ENCODE measurements at regions not wholly inside any gene's neighbourhood (a gene's known extent, or its start where the extent isn't known, plus 50 kb on each side); places are given as distances from the start of the nearest gene placed in this dataset.

DNA sequence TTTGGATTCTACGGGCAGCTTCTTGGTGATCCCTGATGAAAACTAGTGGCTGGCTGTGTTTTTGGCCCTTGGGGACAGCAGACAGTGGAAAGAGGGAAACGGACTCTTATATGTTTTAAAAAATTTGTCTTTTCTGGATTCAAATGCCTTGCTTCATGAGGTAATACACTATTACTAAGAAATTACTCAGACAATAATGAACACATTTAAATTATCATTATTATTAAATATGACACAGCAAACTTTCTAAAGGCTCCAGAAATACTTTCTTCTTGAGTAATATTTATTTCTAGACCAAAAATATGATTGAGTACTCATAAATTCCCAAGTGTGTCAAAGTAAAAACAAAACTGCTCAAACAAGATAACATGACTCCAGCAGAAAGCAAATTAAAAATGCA lies 520.7 kb upstream of the AADAT start:
- no peak for DNase-seq (ENCODE audit: extremely low read depth, low read depth)
- TF ChIP-seq, protein P1, sequence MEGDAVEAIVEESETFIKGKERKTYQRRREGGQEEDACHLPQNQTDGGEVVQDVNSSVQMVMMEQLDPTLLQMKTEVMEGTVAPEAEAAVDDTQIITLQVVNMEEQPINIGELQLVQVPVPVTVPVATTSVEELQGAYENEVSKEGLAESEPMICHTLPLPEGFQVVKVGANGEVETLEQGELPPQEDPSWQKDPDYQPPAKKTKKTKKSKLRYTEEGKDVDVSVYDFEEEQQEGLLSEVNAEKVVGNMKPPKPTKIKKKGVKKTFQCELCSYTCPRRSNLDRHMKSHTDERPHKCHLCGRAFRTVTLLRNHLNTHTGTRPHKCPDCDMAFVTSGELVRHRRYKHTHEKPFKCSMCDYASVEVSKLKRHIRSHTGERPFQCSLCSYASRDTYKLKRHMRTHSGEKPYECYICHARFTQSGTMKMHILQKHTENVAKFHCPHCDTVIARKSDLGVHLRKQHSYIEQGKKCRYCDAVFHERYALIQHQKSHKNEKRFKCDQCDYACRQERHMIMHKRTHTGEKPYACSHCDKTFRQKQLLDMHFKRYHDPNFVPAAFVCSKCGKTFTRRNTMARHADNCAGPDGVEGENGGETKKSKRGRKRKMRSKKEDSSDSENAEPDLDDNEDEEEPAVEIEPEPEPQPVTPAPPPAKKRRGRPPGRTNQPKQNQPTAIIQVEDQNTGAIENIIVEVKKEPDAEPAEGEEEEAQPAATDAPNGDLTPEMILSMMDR (IDR thresholded peaks at IDR 0.05; ENCODE audit: low read depth, low read length, missing control alignments), result no peak

DNA sequence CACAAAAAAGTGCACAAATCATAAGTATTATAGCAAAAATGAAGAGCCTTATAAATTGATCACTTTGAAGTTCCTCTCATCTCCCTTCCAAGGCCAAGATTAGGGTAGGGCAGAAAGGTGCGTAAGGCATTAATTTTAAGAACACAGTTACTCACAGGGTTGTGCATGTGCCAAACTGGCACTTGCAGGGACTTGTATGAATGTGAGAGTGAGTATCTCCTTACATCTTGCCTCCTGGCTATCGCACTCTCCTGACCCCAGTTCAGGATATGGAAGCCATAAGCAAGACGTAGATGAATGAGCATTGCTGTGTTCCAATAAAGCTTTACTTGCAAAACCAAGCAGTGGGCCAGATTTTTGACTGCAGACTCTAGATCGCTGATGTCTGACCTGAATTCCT lies 510.1 kb upstream of the AADAT start:
- TF ChIP-seq, protein P1 (IDR thresholded peaks at IDR 0.05; ENCODE audit: low read depth, low read length, missing control alignments), result no peak
- DNase-seq (ENCODE audit: extremely low read depth, low read depth), result no peak
- no peak overlapping the region for H3K4me3 ChIP-seq (replicated peaks; ENCODE audit: low read depth, low read length)

More for the DNA sequence above, 520.7 kb upstream of the AADAT start:
- no peak overlapping the region for H3K4me3 ChIP-seq (replicated peaks; ENCODE audit: low read depth, low read length)

DNA sequence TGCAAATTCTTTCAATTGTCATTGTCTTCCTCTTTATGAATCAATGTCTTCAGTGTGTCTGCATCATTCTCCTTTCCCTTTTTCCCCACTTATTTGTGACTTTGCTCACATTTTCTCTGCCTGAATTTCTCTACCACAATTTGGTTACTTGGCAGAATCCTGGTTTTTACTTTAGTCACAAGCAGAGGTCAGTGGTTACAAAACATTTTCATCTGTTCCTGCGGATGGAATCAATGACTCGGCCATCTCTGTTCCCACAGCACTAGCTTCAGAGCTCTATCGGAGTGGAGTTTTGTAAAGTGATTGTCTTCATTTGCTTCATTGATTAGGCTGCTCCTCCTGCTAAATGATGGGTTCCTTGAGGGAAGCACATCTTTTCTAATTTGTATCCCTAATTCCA lies 501.3 kb upstream of the AADAT start:
- H3K4me3 ChIP-seq (replicated peaks; ENCODE audit: low read depth, low read length), result no peak overlapping the region
- DNase-seq (ENCODE audit: extremely low read depth, low read depth), result no peak
- TF ChIP-seq, protein P1 (IDR thresholded peaks at IDR 0.05; ENCODE audit: low read depth, low read length, missing control alignments), result no peak

DNA sequence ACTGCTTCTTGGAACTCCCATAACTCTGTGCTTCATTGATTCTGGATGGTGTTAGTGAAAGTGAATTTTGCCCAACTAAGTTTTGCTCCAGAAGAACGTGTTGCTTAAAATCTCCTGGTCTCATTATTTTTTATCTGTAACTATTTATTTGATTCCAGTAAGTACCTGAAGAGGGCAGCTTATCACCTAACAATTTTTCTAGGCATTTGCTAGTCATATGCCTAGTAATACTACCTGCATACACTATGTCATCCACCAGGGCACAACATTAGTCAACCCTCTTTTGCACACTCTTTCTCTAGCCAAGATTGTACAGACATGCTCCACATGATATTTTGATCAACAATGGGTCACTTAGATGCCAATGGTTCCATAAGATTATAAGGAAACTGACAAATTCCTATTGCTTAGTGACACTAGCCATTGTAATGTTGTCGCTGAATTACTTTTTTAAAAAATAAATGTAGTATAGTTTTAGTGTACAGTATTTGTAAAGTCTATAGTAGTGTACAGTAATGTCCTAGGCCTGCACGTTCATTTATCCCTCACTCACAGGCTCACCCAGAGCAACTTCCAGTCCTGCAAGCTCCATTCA lies 499.9 kb upstream of the AADAT start:
- no peak overlapping the region for H3K4me3 ChIP-seq (replicated peaks; ENCODE audit: low read depth, low read length)
- DNase-seq (ENCODE audit: extremely low read depth, low read depth), result no peak
- TF ChIP-seq, protein P1 (IDR thresholded peaks at IDR 0.05; ENCODE audit: low read depth, low read length, missing control alignments), result no peak

DNA sequence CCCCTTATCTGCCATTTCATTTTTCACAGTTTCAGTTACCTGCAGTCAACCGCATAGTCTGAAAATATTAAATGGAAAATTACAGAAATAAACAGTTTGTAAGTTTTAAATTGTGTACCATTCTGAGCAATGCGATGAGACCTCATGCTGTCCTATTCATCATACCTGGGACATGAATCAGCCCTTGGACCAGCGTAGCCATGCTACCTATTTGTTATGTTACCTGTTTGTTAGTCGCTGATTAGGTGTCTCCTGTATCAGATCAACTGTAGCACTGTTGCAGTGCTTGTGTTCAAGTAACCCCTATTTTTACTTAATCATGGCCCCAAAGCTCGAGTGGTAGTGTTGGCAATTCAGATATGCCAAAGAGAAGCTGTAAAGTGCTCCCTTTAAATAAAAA lies 492.2 kb upstream of the AADAT start:
- H3K4me3 ChIP-seq (replicated peaks; ENCODE audit: low read depth, low read length), result no peak overlapping the region
- no peak for DNase-seq (ENCODE audit: extremely low read depth, low read depth)
- TF ChIP-seq, protein P1 (IDR thresholded peaks at IDR 0.05; ENCODE audit: low read depth, low read length, missing control alignments), result no peak

DNA sequence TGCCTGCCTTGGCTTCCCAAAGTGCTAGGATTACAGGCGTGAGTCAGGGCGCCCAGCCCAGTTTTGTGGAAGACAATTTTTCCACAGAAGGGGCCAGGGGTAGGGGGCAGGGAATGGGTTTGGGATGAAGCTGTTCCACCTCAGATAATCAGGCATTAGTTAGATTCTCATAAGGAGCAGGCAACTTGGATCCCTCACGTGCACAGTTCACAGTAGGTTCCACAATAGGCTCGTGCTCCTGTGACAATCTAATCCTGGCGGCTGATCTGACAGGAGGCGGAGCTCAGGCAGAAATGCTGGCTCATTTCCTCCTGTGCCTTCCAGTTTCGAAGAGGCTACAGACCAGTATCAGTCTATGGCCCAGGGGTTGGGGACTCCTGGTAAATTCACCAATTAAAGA lies 491.6 kb upstream of the AADAT start:
- H3K4me3 ChIP-seq (replicated peaks; ENCODE audit: low read depth, low read length), result no peak overlapping the region
- TF ChIP-seq, protein P1 (IDR thresholded peaks at IDR 0.05; ENCODE audit: low read depth, low read length, missing control alignments), result no peak
- DNase-seq (ENCODE audit: extremely low read depth, low read depth), result no peak

DNA sequence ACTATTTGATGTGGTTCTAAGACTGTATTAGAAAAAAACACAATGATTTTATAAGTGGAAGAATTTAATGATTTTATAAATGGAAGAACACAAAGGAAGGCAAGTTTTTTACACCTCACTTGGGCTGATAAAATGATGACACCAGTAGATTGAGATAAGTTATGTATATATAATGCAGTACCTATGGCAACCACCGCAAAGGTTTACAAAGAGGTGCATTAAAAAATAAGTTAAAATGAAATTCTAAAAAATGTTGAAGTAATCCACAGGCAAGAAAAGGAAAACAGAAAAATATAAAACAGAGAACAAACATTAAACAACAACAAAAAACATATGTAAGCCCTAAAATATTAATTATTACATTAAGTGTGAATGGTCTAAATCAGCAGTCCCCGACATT lies 490.9 kb upstream of the AADAT start:
- TF ChIP-seq, protein P1 (IDR thresholded peaks at IDR 0.05; ENCODE audit: low read depth, low read length, missing control alignments), result no peak
- no peak overlapping the region for H3K4me3 ChIP-seq (replicated peaks; ENCODE audit: low read depth, low read length)
- DNase-seq (ENCODE audit: extremely low read depth, low read depth), result no peak

Data from HFF-Myc (cell line).